ENCODE measurements at regions not wholly inside any gene's neighbourhood (a gene's known extent, or its start where the extent isn't known, plus 50 kb on each side); places are given as distances from the start of the nearest gene placed in this dataset.
"Not testable (repeated sequence)": the region's sequence is repeated elsewhere in the genome, so short reads cannot be mapped to it uniquely, and the experiment has no call there.

- TF ChIP-seq, protein P1, sequence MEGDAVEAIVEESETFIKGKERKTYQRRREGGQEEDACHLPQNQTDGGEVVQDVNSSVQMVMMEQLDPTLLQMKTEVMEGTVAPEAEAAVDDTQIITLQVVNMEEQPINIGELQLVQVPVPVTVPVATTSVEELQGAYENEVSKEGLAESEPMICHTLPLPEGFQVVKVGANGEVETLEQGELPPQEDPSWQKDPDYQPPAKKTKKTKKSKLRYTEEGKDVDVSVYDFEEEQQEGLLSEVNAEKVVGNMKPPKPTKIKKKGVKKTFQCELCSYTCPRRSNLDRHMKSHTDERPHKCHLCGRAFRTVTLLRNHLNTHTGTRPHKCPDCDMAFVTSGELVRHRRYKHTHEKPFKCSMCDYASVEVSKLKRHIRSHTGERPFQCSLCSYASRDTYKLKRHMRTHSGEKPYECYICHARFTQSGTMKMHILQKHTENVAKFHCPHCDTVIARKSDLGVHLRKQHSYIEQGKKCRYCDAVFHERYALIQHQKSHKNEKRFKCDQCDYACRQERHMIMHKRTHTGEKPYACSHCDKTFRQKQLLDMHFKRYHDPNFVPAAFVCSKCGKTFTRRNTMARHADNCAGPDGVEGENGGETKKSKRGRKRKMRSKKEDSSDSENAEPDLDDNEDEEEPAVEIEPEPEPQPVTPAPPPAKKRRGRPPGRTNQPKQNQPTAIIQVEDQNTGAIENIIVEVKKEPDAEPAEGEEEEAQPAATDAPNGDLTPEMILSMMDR (IDR thresholded peaks at IDR 0.05; ENCODE audit: control extremely low read depth, extremely low read depth, low read depth, missing control alignments), result no peak
- DNase-seq (ENCODE audit: extremely low spot score), result no peak
- CTCF ChIA-PET, result interaction anchor here (1.3 kb wide), 1 partner anchor 35 kb away, joined by 5 read pairs; no protein-coding TSS in a partner anchor
- POLR2A ChIA-PET, result no interaction called here
Observed at GRCh38 chr15:35254062-35254461, 169.0 kb upstream of the NANOGP8 start.

- TF ChIP-seq, protein P1 (IDR thresholded peaks at IDR 0.05; ENCODE audit: control extremely low read depth, extremely low read depth, low read depth, missing control alignments), result no peak
- DNase-seq (ENCODE audit: extremely low spot score), result no peak
- CTCF ChIA-PET, result interaction anchor here (1.0 to 1.1 kb wide), 2 partner anchors 14 to 192 kb away, joined by 3 to 4 read pairs; no protein-coding TSS in a partner anchor
- POLR2A ChIA-PET, result no interaction called here
Observed at GRCh38 chr15:35252351-35252865, 167.3 kb upstream of the NANOGP8 start.

- TF ChIP-seq, protein P1 (IDR thresholded peaks at IDR 0.05; ENCODE audit: control extremely low read depth, extremely low read depth, low read depth, missing control alignments), result no peak
- ChIA-PET CTCF (no interaction called here), POLR2A (no interaction called here)
- DNase-seq (ENCODE audit: extremely low spot score), result no peak
Observed at GRCh38 chr15:35247150-35247549, 162.1 kb upstream of the NANOGP8 start.

DNA sequence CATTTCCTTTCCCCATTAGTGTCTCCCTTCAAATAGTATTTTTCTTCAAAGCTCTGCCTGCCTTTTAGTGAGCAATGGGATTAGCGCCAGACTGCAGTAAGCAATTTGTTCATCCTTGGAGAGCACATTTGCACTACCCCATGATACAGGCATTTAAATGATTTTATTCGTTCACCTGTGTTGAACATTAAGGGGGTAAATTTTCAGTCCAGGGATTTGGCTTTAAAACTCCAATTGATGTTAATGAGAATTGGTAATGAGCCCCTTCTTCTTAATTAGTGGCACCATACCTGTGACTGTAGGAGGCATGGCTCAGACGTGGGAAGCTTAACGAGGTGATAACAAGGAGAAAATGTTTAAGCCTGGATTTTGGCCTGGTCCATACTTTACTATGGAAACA is 161.4 kb upstream of the NANOGP8 start:
- ChIA-PET POLR2A (no interaction called here), CTCF (no interaction called here)
- TF ChIP-seq, protein P1 (IDR thresholded peaks at IDR 0.05; ENCODE audit: control extremely low read depth, extremely low read depth, low read depth, missing control alignments), result no peak
- DNase-seq (ENCODE audit: extremely low spot score), result no peak

DNA sequence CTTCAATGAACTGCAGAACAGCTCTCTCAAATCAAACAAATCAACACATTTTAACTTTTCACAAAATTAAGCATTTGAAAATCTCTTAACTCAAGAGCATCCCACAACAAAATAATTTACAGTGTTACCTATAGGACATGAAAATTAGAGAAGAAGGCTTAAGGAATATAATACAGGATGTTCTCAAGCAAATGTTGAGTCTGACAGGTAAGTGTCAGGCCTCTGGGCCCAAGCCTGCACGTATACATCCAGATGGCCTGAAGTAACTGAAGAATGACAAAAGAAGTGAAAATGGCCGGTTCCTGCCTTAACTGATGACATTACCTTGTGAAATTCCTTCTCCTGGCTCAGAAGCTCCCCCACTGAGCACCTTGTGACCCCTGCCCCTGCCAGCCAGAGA is 160.6 kb upstream of the NANOGP8 start:
- CTCF ChIA-PET; POLR2A ChIA-PET; DNase-seq (ENCODE audit: extremely low spot score): not testable (repeated sequence)

DNA sequence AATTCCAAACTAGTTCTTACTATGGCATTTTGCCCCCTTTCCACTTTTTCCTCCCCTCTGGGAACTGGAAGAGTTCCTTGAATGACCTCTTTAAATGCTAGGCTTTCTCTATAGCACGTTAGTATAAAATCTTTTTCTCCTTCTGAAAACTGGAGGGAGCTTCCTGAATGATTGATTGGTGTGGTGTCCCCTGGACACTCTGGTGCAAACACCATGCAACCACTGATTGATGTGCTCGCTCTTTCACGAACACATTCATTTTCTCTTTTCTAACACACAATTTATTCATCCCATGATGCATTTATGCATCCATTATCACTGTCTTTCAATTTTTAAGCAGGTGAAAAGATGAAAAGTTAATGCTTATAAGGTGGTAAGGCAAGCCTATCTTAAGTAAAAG is 159.1 kb upstream of the NANOGP8 start:
- POLR2A ChIA-PET, result no interaction called here
- CTCF ChIA-PET, result no interaction called here
- no peak for DNase-seq (ENCODE audit: extremely low spot score)
- TF ChIP-seq, protein P1 (IDR thresholded peaks at IDR 0.05; ENCODE audit: control extremely low read depth, extremely low read depth, low read depth, missing control alignments), result no peak

DNA sequence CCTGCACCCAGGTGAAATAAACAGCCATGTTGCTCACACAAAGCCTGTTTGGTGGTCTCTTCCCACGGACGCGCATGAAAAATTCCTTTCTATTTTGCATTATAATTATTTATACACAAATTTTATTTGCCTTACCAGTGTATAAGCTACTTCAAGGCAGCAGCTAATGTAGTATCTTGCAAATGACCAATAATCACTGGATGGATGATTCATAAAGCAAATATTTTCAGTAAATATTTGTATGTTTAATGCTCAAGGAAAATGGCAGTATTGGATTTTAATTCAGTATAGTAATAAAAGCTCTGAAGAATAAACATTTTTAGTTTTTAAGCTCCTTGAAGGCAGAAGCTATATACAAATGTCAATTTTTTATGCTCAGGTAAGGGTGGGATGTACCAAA is 158.7 kb upstream of the NANOGP8 start:
- ChIA-PET CTCF (no interaction called here), POLR2A (no interaction called here)
- TF ChIP-seq, protein P1 (IDR thresholded peaks at IDR 0.05; ENCODE audit: control extremely low read depth, extremely low read depth, low read depth, missing control alignments), result no peak
- no peak for DNase-seq (ENCODE audit: extremely low spot score)

DNA sequence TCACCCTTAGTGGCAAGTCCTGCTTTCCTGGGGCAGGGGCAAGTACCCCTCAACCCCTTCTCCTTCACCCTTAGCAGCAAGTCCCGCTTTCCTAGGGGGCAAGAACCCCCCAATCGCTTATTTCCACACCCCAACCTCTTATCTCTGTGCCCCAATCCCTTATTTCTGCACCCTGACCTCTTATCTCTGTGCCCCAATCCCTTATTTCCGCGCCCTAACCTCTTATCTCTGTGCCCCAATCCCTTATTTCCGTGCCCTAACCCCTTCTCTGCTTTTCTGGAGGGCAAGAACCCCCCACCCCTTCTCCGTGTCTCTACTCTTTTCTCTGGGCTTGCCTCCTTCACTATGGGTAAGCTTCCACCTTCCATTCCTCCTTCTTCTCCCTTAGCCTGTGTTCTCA is 154.6 kb upstream of the NANOGP8 start:
- CTCF ChIA-PET; POLR2A ChIA-PET; DNase-seq (ENCODE audit: extremely low spot score): not testable (repeated sequence)

DNA sequence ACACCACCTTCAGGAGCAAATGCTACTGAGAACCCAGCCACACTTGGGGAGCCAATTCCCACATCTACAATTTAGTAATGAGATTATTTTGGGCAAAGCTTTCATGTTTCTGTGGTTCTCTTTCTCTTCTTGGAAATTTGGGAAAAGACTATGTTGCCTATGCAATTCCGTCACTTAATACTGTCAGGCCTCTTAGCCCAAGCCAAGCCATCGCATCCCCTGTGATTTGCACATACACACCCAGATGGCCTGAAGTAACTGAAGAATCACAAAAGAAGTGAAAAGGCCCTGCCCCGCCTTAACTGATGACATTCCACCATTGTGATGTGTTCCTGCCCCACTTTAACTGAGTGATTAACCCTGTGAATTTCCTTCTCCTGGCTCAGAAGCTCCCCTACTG is 153.4 kb upstream of the NANOGP8 start:
- DNase-seq (ENCODE audit: extremely low spot score); POLR2A ChIA-PET; CTCF ChIA-PET: not testable (repeated sequence)
